Ammon's horn (tissue), 1 donor: ENCODE measurements at regions not wholly inside any gene's neighbourhood (a gene's known extent, or its start where the extent isn't known, plus 50 kb on each side); places are given as distances from the start of the nearest gene placed in this dataset.
A peak's percentile ranks its signal among the peaks of the same experiment; 100 is the strongest.

Experiments used
- DNase-seq: peaks from one replicate; pipeline ENCODE4 v3.0.0-alpha.2; 2016; ENCODE audit warnings: low spot score

- DNase-seq, result peak; percentile 15
These were observed 158.6 kb upstream of the SHB start for GRCh38 chr9:38227656-38228055.

- DNase-seq, result peak; percentile 19
These were observed 158.1 kb upstream of the SHB start for GRCh38 chr9:38227061-38227540.

- DNase-seq, result no peak
These were observed 157.5 kb upstream of the SHB start for GRCh38 chr9:38226491-38226951.

GRCh38 chr9:38224941-38225340 is 155.9 kb upstream of the SHB start:
- no peak for DNase-seq

GRCh38 chr9:38216572-38216971 is 147.5 kb upstream of the SHB start:
- no peak for DNase-seq

- no peak for DNase-seq
These were observed 146.4 kb upstream of the SHB start for GRCh38 chr9:38215465-38215864.

- DNase-seq, result no peak
These were observed 145.4 kb upstream of the SHB start for GRCh38 chr9:38214432-38214831.

GRCh38 chr9:38213631-38214299 is 144.7 kb upstream of the SHB start:
- DNase-seq, result no peak

- DNase-seq, result no peak
These were observed 143.0 kb upstream of the SHB start for GRCh38 chr9:38212016-38212415.

GRCh38 chr9:38211002-38211401 is 142.0 kb upstream of the SHB start:
- DNase-seq, result no peak

GRCh38 chr9:38208206-38208901 is 139.3 kb upstream of the SHB start:
- no peak for DNase-seq

- no peak for DNase-seq
These were observed 138.3 kb upstream of the SHB start for GRCh38 chr9:38207247-38207778.

- no peak for DNase-seq
These were observed 136.3 kb upstream of the SHB start for GRCh38 chr9:38205279-38205678.

- DNase-seq, result no peak
These were observed 133.4 kb upstream of the SHB start for GRCh38 chr9:38202336-38202938.

GRCh38 chr9:38201844-38202243 is 132.8 kb upstream of the SHB start:
- DNase-seq, result no peak

- DNase-seq, result peak; percentile 57
These were observed 131.4 kb upstream of the SHB start for GRCh38 chr9:38200431-38200830.

GRCh38 chr9:38198140-38198539 is 129.1 kb upstream of the SHB start:
- DNase-seq, result no peak

GRCh38 chr9:38196714-38197113 is 127.7 kb upstream of the SHB start:
- no peak for DNase-seq

- DNase-seq, result no peak
These were observed 126.7 kb upstream of the SHB start for GRCh38 chr9:38195737-38196161.

GRCh38 chr9:38194870-38195269 is 125.8 kb upstream of the SHB start:
- no peak for DNase-seq

GRCh38 chr9:38192731-38193265 is 123.8 kb upstream of the SHB start:
- DNase-seq, result no peak

GRCh38 chr9:38186404-38187115 is 117.5 kb upstream of the SHB start:
- DNase-seq, result no peak
